ENCODE measurements at regions not wholly inside any gene's neighbourhood (a gene's known extent, or its start where the extent isn't known, plus 50 kb on each side); places are given as distances from the start of the nearest gene placed in this dataset.

GRCh38 chr3:166457382-166457781 lies 620.2 kb upstream of the BCHE start:
- Histone ChIP-seq H3K27me3 (no peaks in the 10 kb centered on the region), H3K27ac (no peak overlapping the region), H3K36me3 (no peaks in the 10 kb centered on the region), H3K4me1 (no peaks in the 10 kb centered on the region), H3K4me3 (no peak overlapping the region), H3K9me3 (no peaks in the 10 kb centered on the region)
- no peak for TF ChIP-seq CTCF (IDR thresholded peaks at IDR 0.05)
- no peak for DNase-seq (ENCODE audit: low spot score)

- TF ChIP-seq CTCF (IDR thresholded peaks at IDR 0.05) = no peak
- Histone ChIP-seq H3K36me3 (no peaks in the 10 kb centered on the region), H3K27ac (no peak overlapping the region), H3K27me3 (no peaks in the 10 kb centered on the region), H3K9me3 (no peaks in the 10 kb centered on the region), H3K4me1 (no peaks in the 10 kb centered on the region), H3K4me3 (no peak overlapping the region)
- DNase-seq (ENCODE audit: low spot score) = no peak
These were observed 619.1 kb upstream of the BCHE start for GRCh38 chr3:166456286-166456685.

GRCh38 chr3:166455744-166456143 lies 618.5 kb upstream of the BCHE start:
- no peaks in the 10 kb centered on the region for H3K9me3 ChIP-seq
- H3K4me1 ChIP-seq = no peaks in the 10 kb centered on the region
- no peak overlapping the region for H3K27ac ChIP-seq
- H3K27me3 ChIP-seq = no peaks in the 10 kb centered on the region
- no peak for DNase-seq (ENCODE audit: low spot score)
- no peak for TF ChIP-seq CTCF (IDR thresholded peaks at IDR 0.05)
- H3K36me3 ChIP-seq = no peaks in the 10 kb centered on the region
- no peak overlapping the region for H3K4me3 ChIP-seq

- H3K36me3 ChIP-seq = no peaks in the 10 kb centered on the region
- no peak for TF ChIP-seq CTCF (IDR thresholded peaks at IDR 0.05)
- H3K4me1 ChIP-seq = no peaks in the 10 kb centered on the region
- DNase-seq (ENCODE audit: low spot score) = no peak
- H3K4me3 ChIP-seq = no peak overlapping the region
- no peaks in the 10 kb centered on the region for H3K9me3 ChIP-seq
- H3K27ac ChIP-seq = no peak overlapping the region
- H3K27me3 ChIP-seq = no peaks in the 10 kb centered on the region
These were observed 616.3 kb upstream of the BCHE start for GRCh38 chr3:166453478-166453877.

- DNase-seq (ENCODE audit: low spot score) = no peak
- H3K36me3 ChIP-seq = no peaks in the 10 kb centered on the region
- H3K9me3 ChIP-seq = no peaks in the 10 kb centered on the region
- no peak for TF ChIP-seq CTCF (IDR thresholded peaks at IDR 0.05)
- H3K27ac ChIP-seq = no peak overlapping the region
- H3K4me1 ChIP-seq = no peaks in the 10 kb centered on the region
- H3K27me3 ChIP-seq = no peaks in the 10 kb centered on the region
- no peak overlapping the region for H3K4me3 ChIP-seq
These were observed 614.8 kb upstream of the BCHE start for GRCh38 chr3:166451997-166452396.

- no peak for TF ChIP-seq CTCF (IDR thresholded peaks at IDR 0.05)
- H3K4me3 ChIP-seq = no peak overlapping the region
- no peak for DNase-seq (ENCODE audit: low spot score)
These were observed 610.3 kb upstream of the BCHE start for GRCh38 chr3:166447513-166447912.

More at GRCh38 chr3:166447513-166447912, 610.3 kb upstream of the BCHE start:
- Histone ChIP-seq H3K36me3 (no peaks in the 10 kb centered on the region), H3K27me3 (no peaks in the 10 kb centered on the region), H3K4me1 (no peaks in the 10 kb centered on the region), H3K9me3 (no peaks in the 10 kb centered on the region), H3K27ac (no peak overlapping the region)
